Retinal pigment epithelial cell (primary cell): ENCODE measurements at regions not wholly inside any gene's neighbourhood (a gene's known extent, or its start where the extent isn't known, plus 50 kb on each side); places are given as distances from the start of the nearest gene placed in this dataset.

Source experiments
- DNase-seq: peaks from one replicate; pipeline ENCODE4 v3.0.0-alpha.2; 2010; ENCODE audit warnings: low read depth
- H3K4me3 ChIP-seq: 2 replicates; pipeline ENCODE4 v1.5.1; 2011; ENCODE audit warnings: mild to moderate bottlenecking, low read length, control low read depth, moderate library complexity
- CTCF ChIP-seq: conservative IDR thresholded peaks from 2 replicates; pipeline ENCODE4 v1.5.1; 2011; ENCODE audit warnings: low read depth, low read length, control low read depth, inconsistent platforms

GRCh38 chr6:153436351-153436750 is 305.3 kb upstream of the RGS17 start:
- DNase-seq, result no peak
- H3K4me3 ChIP-seq, result no peak overlapping the region
- no peak for TF ChIP-seq CTCF

GRCh38 chr6:153435787-153436186 is 304.7 kb upstream of the RGS17 start:
- no peak for TF ChIP-seq CTCF
- no peak for DNase-seq

GRCh38 chr6:153425536-153425935 is 294.5 kb upstream of the RGS17 start:
- no peak for TF ChIP-seq CTCF

More at GRCh38 chr6:153435787-153436186, 304.7 kb upstream of the RGS17 start:
- no peak overlapping the region for H3K4me3 ChIP-seq

GRCh38 chr6:153424719-153425400 is 293.8 kb upstream of the RGS17 start:
- no peak overlapping the region for H3K4me3 ChIP-seq
- TF ChIP-seq CTCF, result no peak
- DNase-seq, result no peak

More at GRCh38 chr6:153425536-153425935, 294.5 kb upstream of the RGS17 start:
- no peak overlapping the region for H3K4me3 ChIP-seq
- DNase-seq, result no peak

GRCh38 chr6:153412519-153412918 is 281.4 kb upstream of the RGS17 start:
- DNase-seq, result no peak
- TF ChIP-seq CTCF, result no peak
- H3K4me3 ChIP-seq, result no peak overlapping the region

GRCh38 chr6:153411070-153411648 is 280.1 kb upstream of the RGS17 start:
- no peak for TF ChIP-seq CTCF
- no peak overlapping the region for H3K4me3 ChIP-seq
- no peak for DNase-seq

GRCh38 chr6:153405931-153406330 is 274.8 kb upstream of the RGS17 start:
- no peak for DNase-seq
- H3K4me3 ChIP-seq, result no peak overlapping the region
- TF ChIP-seq CTCF, result no peak
